Activated CD4-positive, alpha-beta T cell treated with anti-CD3 and anti-CD28 coated beads, Interleukin-2, amount 10 ng/mL, durations not matched to agents 24 days and 14 days (primary cell): ENCODE measurements at regions not wholly inside any gene's neighbourhood (a gene's known extent, or its start where the extent isn't known, plus 50 kb on each side); places are given as distances from the start of the nearest gene placed in this dataset.

ENCODE experiments used
- DNase-seq: peaks from one replicate; pipeline ENCODE4 v3.0.0; 2022
- H3K27ac Mint-ChIP-seq: one replicate; pipeline ENCODE4 v1.8.0; 2022; ENCODE audit warnings: mild to moderate bottlenecking, mixed read lengths
- H3K27me3 Mint-ChIP-seq: one replicate; pipeline ENCODE4 v1.8.0; 2022; ENCODE audit warnings: mixed read lengths
- H3K36me3 Mint-ChIP-seq: one replicate; pipeline ENCODE4 v1.8.0; 2022; ENCODE audit warnings: low read depth, mild to moderate bottlenecking, mixed read lengths
- H3K4me1 Mint-ChIP-seq: one replicate; pipeline ENCODE4 v1.8.0; 2021; ENCODE audit warnings: mixed read lengths
- H3K4me3 Mint-ChIP-seq: one replicate; pipeline ENCODE4 v1.8.0; 2022; ENCODE audit warnings: mild to moderate bottlenecking, moderate library complexity, mixed read lengths
- H3K9me3 Mint-ChIP-seq: one replicate; pipeline ENCODE4 v1.8.0; 2021; ENCODE audit warnings: mixed read lengths
- intact Hi-C: fragments of 100-400 bp; cut with micrococcal nuclease; formaldehyde crosslinking; loops from one replicate; pipeline ENCODE4 v1.15.1; 2023

DNA sequence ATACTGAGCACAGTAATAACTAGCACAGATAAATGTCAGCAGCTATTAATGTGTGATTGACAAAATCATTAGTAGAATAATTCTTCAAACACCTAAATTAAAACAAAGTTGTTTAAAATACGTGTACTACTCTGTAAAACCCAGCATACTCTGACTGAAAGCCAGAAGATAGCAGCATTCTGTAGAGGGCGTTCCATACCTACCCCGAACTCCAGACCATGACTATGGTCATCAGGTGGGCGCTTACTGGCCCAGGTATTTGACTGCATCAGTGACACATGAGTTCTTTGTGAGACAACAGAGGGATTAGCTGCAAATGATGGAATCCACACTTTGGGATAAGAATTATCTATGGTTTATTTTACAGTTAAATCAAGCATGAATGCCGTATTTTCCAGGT, 139.7 kb upstream of the POGK start:
- intact Hi-C loops = no loop called here
- H3K4me1 Mint-ChIP-seq = no peaks in the 10 kb centered on the region

DNA sequence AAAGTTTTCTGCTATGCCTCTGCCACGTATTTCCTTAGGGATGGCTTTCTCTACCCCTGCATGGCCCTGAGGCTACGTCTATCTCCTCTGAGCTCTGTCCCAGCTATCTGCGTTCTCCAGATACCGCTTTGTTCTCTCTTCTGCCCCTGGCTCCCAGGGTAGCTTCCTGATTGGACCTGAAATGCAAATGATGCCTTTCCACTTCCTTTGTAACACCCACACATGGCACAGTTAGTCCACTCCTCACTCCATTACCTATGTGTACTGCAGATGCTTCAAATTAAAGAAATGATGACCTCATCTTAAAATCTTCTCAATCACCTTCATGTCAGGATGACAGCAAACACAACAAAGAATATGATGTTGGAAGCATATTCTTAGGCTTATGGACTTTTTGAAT, 138.6 kb upstream of the POGK start:
- H3K4me1 Mint-ChIP-seq = no peaks in the 10 kb centered on the region
- H3K4me3 Mint-ChIP-seq = no peak overlapping the region
- intact Hi-C loops = no loop called here
- H3K36me3 Mint-ChIP-seq = no peaks in the 10 kb centered on the region
- no peaks in the 10 kb centered on the region for H3K9me3 Mint-ChIP-seq
- DNase-seq = no peak
- peaks cover 8% of the 10 kb centered on the region for H3K27me3 Mint-ChIP-seq
- no peak overlapping the region for H3K27ac Mint-ChIP-seq

More for the DNA sequence above, 139.7 kb upstream of the POGK start:
- DNase-seq = no peak
- peaks cover 1% of the 10 kb centered on the region for H3K27me3 Mint-ChIP-seq
- H3K27ac Mint-ChIP-seq = no peak overlapping the region
- no peaks in the 10 kb centered on the region for H3K9me3 Mint-ChIP-seq
- no peak overlapping the region for H3K4me3 Mint-ChIP-seq
- no peaks in the 10 kb centered on the region for H3K36me3 Mint-ChIP-seq

DNA sequence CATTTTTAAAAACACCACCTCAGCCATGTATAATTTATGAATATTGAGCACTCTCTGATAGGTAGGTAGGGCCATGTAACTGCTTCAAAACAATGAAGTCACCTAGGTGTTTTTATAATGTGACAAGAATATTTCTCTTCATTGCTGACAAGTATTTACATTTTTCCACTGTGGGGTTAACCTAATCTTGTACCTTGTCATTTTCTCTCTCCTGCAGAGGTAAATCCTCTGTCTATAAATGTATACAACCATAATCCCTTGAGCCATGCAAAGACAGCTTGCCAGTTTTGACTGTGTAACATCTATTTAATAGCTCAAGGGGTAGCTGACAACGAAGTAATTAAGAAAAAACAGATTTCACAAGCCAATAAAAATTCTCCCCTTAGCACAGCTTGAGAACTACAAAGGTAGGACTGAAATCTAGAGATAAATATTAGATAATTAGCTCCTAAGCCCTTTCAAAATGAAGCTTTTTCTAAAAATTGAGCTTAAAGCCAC, 137.6 kb upstream of the POGK start:
- no peak for DNase-seq
- Mint-ChIP-seq H3K9me3 (no peaks in the 10 kb centered on the region), H3K27me3 (peaks cover 7% of the 10 kb centered on the region), H3K27ac (no peak overlapping the region), H3K36me3 (no peaks in the 10 kb centered on the region), H3K4me1 (no peaks in the 10 kb centered on the region), H3K4me3 (no peak overlapping the region)
- intact Hi-C loops = no loop called here

DNA sequence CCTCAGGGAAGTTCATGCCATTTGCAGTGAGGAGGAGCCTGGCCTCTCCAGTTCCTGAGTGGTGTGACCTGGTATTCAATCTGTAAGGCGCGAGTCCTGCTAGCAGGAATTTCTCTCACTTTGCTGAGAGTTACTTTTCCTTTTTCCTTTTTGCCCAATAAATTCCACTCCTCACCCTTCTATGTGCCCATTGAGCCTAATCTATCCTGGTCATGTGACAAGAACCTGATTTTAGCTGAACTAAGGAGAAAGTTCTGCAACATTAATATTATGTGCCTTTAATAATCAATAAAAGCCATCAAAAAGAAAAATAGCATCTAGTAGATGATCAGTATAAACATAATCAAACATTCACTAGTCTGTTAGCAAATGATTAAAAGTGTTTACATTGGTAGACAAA, 136.1 kb upstream of the POGK start:
- no peak for DNase-seq
- H3K27ac Mint-ChIP-seq = no peak overlapping the region
- no peaks in the 10 kb centered on the region for H3K36me3 Mint-ChIP-seq
- no peaks in the 10 kb centered on the region for H3K4me1 Mint-ChIP-seq
- no peak overlapping the region for H3K4me3 Mint-ChIP-seq
- peaks cover 7% of the 10 kb centered on the region for H3K27me3 Mint-ChIP-seq
- H3K9me3 Mint-ChIP-seq = peaks cover under 1% of the 10 kb centered on the region
- intact Hi-C loops = no loop called here

DNA sequence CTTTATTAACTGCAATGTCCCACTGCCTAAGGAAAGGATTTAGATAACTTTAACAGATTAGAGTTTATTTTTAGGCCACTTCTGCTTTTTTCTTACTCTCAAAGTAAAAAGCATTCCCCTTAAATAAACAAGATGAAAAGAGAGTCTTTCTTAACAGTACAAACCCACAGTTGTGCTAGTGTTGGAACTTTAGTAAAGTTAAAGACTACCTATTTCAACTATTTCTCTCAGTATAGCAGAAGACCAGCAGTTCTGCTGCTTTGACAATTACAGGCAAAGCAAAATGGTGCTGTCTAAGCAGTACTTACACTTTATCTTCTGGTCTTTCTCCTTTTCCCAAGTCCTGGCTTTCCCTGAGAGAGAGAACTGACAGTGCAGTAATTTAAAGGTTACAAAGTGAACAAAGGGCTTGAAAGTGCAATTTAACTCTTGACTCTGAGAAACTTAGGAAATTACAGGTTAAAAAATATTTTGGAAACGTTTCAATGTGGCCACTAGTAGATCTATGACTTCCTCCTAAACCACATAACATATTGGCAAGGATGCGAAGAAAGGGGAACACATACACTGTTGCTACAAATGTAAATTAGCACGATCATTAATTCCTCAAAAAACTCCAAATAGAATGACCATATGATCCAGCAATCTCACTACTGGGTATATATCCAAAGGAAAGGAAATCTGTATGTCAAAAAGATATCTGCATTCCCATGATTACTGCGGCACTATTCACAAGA, 135.4 kb upstream of the POGK start:
- Mint-ChIP-seq H3K36me3 (no peaks in the 10 kb centered on the region), H3K27me3 (peaks cover 7% of the 10 kb centered on the region), H3K27ac (no peak overlapping the region), H3K4me1 (no peaks in the 10 kb centered on the region), H3K4me3 (no peak overlapping the region), H3K9me3 (peaks cover 4% of the 10 kb centered on the region)
- intact Hi-C loops = no loop called here
- DNase-seq = no peak

DNA sequence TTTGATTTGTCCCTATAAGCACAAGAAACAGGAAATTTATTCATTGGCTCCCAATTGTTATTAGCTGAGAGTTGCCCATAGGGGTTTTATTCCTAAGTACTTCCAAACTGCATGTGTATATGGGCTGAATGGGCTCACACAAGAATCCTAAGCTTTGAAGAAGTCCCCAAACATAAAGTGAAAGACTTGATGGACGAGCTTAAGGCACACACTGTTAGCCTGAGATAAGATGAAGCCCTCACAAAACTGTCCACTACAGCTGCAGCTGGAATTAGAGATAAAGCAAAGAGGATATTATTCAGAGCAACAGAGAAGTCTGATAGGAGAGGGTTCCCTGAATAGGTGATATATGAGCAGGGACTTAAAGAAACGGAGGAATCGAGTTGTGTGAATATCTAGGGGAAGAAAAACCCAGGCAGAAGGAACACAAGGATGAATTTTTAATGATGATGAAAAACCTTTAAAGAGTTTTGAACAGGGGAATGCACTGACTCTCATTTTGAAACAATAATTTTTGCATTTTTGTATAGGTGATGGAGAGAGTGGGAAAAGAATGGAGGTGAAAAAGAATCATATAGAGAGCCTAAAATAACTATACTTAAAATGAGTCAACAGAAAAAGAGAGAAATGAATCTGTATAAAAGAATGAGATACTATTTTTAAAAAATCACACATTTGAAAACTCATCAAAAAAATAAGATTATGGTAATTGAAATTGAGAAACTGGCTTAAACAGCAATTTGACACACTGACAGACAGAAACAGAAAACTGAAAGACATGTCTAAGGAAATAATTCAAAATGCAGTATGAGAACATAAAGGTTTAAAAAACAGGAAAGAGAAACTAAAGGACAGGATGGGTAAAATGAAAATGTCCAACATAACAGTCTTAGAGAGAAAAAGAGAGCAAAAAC, 133.6 kb upstream of the POGK start:
- Mint-ChIP-seq H3K36me3 (no peaks in the 10 kb centered on the region), H3K4me1 (no peaks in the 10 kb centered on the region), H3K4me3 (no peak overlapping the region), H3K9me3 (peaks cover 4% of the 10 kb centered on the region), H3K27ac (no peak overlapping the region), H3K27me3 (peaks cover 7% of the 10 kb centered on the region)
- intact Hi-C loops = no loop called here
- DNase-seq = no peak

DNA sequence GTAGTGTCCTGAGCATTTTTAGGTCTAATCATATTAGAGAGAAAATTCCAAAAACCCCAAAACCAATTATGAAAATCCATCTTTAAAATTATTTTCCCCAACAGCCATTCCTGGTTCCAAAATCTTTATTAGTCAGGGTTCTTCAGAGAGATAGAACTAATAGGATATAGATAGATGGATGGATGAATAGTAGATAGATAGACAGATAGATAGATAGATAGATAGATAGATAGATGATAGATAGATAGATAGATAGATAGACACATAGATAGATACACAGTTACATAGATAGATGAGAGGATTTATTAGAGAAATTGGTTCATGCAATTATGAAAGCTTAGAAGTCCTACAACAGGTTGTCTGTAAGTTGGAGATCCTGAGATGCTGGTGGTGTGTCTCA, 122.7 kb upstream of the POGK start:
- no peak for DNase-seq
- no peak overlapping the region for H3K27ac Mint-ChIP-seq
- H3K27me3 Mint-ChIP-seq = no peaks in the 10 kb centered on the region
- intact Hi-C loops = no loop called here
- no peak overlapping the region for H3K4me3 Mint-ChIP-seq
- no peaks in the 10 kb centered on the region for H3K9me3 Mint-ChIP-seq
- no peaks in the 10 kb centered on the region for H3K36me3 Mint-ChIP-seq
- no peaks in the 10 kb centered on the region for H3K4me1 Mint-ChIP-seq

DNA sequence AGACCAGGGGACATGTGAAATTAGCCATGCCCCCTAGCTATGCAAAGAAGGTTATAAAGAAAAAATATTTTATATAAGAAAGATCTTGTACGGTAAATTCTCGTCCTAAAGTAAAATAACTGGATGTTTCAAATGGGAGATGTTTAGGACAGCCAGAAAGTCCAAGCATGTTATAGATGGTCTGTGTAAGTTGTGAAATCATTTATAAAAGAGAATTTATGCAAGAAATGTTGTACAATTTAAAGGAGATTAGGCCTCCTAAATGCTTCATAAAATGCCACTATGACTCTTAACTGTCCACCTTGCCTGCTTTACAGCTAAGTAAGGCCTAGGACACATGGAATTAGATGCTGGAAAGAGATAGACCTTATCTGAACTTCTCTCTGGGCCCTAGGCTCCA, 118.1 kb upstream of the POGK start:
- DNase-seq = no peak
- H3K36me3 Mint-ChIP-seq = no peaks in the 10 kb centered on the region
- H3K27me3 Mint-ChIP-seq = no peaks in the 10 kb centered on the region
- intact Hi-C loops = no loop called here
- no peak overlapping the region for H3K27ac Mint-ChIP-seq
- H3K4me3 Mint-ChIP-seq = no peak overlapping the region
- H3K4me1 Mint-ChIP-seq = no peaks in the 10 kb centered on the region
- no peaks in the 10 kb centered on the region for H3K9me3 Mint-ChIP-seq

DNA sequence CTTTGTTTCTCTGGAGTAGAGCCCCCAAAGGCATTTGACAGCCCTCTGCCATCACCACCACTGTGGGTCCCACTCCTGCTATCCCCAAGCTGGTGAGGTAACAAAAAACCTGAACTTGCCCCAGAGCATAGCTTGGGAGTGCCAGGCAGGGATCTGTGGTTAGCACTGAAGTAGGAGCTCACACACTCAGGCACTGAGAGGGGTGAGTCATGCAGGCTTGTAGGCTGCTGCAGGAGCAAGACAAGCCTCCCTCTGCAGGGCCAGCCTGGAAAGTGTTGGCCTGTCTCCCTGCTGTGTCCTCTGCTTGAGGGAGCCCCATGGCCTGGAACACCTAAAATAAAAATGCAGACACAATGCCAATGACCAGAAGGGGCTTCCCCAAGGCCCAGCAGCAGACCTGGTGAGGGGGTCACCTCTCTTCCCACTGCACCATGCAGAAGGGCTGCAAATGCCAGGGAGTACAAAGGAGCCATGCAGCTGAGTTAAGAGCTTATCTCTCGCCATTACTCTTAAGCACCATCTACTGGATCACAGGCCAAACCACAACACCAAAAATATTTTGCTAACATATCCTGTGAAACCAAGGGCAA, 108.9 kb upstream of the POGK start:
- Mint-ChIP-seq H3K4me1 (no peaks in the 10 kb centered on the region), H3K27ac (no peak overlapping the region), H3K9me3 (no peaks in the 10 kb centered on the region), H3K27me3 (no peaks in the 10 kb centered on the region), H3K36me3 (no peaks in the 10 kb centered on the region), H3K4me3 (no peak overlapping the region)
- intact Hi-C loops = no loop called here
- DNase-seq = no peak

DNA sequence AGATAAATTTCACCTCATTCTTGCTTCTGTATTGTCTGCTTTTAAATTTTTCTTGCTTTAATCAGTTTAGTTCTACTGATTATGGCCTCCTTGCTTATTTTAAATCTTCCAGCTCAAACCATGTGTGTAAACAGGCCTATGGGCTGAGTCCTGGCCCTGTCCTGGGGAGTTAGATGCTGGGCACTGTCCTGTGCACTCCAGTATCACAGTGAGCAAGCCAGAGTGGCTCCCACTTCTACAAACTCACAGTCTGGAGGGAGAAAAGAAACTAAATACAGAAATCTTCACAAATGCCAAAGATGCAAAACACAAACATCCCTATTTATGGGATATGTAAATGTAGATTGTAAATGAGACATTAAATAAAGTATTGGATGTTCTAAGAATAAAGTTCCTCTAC, 101.1 kb upstream of the POGK start:
- intact Hi-C loops = no loop called here
- Mint-ChIP-seq H3K27me3 (no peaks in the 10 kb centered on the region), H3K4me3 (no peak overlapping the region), H3K27ac (no peak overlapping the region), H3K4me1 (no peaks in the 10 kb centered on the region), H3K36me3 (no peaks in the 10 kb centered on the region), H3K9me3 (no peaks in the 10 kb centered on the region)
- DNase-seq = no peak

DNA sequence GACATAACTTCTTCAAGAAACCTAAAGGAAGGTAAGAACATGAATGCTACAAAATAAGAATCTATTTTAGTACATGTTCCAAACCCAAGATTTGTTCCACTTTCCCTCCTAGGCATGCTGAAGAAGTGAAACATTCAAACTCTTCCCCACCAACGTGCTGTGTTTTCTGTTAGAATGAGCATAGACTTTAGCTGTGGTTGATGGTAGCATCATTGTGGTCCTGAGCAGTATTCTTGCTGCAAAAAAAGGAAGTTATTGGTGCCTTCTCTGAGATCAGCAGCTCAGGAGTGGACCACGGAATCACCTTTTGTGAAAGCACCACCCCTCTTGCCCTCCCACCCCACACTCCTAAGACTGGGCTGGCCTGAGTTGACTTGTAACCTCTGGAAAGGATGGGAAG, 100.4 kb upstream of the POGK start:
- Mint-ChIP-seq H3K4me1 (no peaks in the 10 kb centered on the region), H3K27me3 (no peaks in the 10 kb centered on the region), H3K36me3 (no peaks in the 10 kb centered on the region), H3K9me3 (no peaks in the 10 kb centered on the region), H3K27ac (no peak overlapping the region), H3K4me3 (no peak overlapping the region)
- no peak for DNase-seq
- intact Hi-C loops = no loop called here

DNA sequence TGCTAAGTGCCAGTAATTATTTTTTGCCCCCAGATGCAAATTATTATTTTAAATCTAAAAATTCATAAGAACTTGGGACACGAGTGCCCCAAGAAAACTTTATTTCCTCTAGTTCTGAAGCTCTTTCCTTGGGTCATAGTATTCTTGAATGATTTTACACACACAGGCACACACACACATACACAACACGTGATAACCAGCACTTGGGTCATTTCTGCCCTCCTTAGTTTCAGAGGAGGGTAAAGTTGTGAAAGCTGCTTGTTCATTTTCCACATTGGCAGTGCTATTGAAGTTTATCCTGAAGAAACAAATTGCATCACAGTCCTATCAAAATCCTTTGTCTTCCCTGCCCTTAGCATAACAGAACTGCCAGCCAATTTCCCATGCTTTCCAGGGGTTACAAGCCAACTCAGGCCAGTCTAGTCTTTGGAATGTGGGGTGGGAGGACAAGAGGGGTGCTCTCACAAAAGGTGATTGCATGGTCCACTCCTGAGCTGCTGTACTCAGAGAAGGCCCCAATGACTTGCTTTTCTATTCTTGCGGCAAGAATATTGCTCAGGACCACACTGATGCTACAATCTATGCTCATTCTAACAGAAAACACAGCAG, 98.5 kb upstream of the POGK start:
- H3K9me3 Mint-ChIP-seq = no peaks in the 10 kb centered on the region
- intact Hi-C loops = no loop called here
- H3K4me1 Mint-ChIP-seq = no peaks in the 10 kb centered on the region
- H3K36me3 Mint-ChIP-seq = no peaks in the 10 kb centered on the region
- no peaks in the 10 kb centered on the region for H3K27me3 Mint-ChIP-seq
- no peak overlapping the region for H3K27ac Mint-ChIP-seq
- DNase-seq = no peak
- no peak overlapping the region for H3K4me3 Mint-ChIP-seq

DNA sequence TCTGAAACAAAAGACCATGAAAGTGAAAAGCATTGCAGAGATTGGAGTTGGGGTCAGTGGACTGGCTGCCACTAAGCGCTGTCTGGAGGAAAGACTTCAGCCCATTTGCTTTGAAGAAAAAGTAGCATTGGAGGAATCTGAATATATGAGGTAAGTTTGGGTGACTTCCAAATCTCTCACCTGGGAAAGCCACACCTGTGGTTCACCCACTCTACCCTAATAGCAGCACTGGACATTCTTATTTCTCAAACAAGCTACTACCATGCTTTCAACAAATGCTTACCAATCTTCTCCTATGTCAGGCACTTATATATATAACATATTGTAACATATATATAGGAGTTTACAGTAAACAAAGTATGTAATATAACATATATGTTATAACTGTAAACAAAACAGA, 76.0 kb upstream of the POGK start:
- H3K27ac Mint-ChIP-seq = no peak overlapping the region
- no peak for DNase-seq
- no peaks in the 10 kb centered on the region for H3K36me3 Mint-ChIP-seq
- H3K27me3 Mint-ChIP-seq = no peaks in the 10 kb centered on the region
- H3K4me3 Mint-ChIP-seq = no peak overlapping the region
- no peaks in the 10 kb centered on the region for H3K4me1 Mint-ChIP-seq
- intact Hi-C loops = no loop called here
- no peaks in the 10 kb centered on the region for H3K9me3 Mint-ChIP-seq

DNA sequence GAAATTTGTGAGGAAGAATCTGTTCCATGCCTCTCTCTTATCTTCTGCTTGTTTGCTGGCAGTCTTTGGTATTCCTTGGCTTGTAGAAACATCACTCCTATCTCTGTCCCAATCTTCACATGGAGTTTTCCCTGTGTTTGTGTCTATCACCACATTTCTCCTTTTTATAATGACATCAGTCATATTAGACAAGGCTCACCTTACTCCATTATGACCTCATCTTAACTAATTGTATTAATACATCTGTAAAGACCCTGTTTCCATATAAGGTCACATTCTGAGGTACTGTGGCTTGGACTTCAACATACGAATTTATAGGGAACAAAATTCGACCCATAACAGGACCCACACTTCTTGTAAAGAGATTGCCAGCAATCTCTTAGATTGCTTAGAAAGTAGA, 72.3 kb upstream of the POGK start:
- no peaks in the 10 kb centered on the region for H3K4me1 Mint-ChIP-seq
- intact Hi-C loops = no loop called here
- H3K27ac Mint-ChIP-seq = no peak overlapping the region
- no peak overlapping the region for H3K4me3 Mint-ChIP-seq
- H3K36me3 Mint-ChIP-seq = no peaks in the 10 kb centered on the region
- no peak for DNase-seq
- peaks cover 1% of the 10 kb centered on the region for H3K27me3 Mint-ChIP-seq
- H3K9me3 Mint-ChIP-seq = no peaks in the 10 kb centered on the region
